ENCODE measurements at regions not wholly inside any gene's neighbourhood (a gene's known extent, or its start where the extent isn't known, plus 50 kb on each side); places are given as distances from the start of the nearest gene placed in this dataset.

DNA sequence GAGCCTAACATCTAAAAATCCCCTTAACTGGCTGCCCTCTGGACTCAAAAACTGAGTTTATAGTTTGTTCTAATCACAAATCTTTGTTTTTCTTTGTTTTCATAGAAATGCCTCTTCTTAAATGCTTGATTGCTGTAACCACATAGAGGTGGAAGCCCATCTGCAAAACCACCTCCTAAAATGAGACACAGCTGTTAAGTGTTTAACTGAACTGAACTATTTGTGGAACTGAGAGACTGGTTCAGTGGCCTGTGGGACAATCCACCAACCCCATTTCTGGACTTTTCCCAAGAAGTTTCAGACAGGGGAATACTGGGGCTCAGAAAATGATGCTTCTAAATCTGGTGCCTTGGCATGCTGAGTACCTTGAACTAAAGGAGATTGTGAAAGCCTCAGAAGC lies 50.9 kb upstream of the TM9SF2 start:
- H3K4me3 ChIP-seq (replicated peaks in 1 of 2; ENCODE audit: low read depth in 2 of 2, low read length in 2 of 2), result no peak overlapping the region
- TF ChIP-seq, protein P1, sequence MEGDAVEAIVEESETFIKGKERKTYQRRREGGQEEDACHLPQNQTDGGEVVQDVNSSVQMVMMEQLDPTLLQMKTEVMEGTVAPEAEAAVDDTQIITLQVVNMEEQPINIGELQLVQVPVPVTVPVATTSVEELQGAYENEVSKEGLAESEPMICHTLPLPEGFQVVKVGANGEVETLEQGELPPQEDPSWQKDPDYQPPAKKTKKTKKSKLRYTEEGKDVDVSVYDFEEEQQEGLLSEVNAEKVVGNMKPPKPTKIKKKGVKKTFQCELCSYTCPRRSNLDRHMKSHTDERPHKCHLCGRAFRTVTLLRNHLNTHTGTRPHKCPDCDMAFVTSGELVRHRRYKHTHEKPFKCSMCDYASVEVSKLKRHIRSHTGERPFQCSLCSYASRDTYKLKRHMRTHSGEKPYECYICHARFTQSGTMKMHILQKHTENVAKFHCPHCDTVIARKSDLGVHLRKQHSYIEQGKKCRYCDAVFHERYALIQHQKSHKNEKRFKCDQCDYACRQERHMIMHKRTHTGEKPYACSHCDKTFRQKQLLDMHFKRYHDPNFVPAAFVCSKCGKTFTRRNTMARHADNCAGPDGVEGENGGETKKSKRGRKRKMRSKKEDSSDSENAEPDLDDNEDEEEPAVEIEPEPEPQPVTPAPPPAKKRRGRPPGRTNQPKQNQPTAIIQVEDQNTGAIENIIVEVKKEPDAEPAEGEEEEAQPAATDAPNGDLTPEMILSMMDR (IDR thresholded peaks at IDR 0.05; ENCODE audit: low read depth, low read length), result no peak
- DNase-seq (ENCODE audit: low read depth in 2 of 2), result no peak

All from cardiac fibroblast (primary cell).